HCT116 (cell line): ENCODE measurements at regions not wholly inside any gene's neighbourhood (a gene's known extent, or its start where the extent isn't known, plus 50 kb on each side); places are given as distances from the start of the nearest gene placed in this dataset.

Experiments used
- ATAC-seq: fragments of 200-7000 bp; cut with Tn5 transposase; 2 replicates; pipeline ENCODE4 v1.9.1; 2020; ENCODE audit warnings: mild to moderate bottlenecking, moderate library complexity
- BruUV-seq: library from RNA; stranded (reverse); fragments of 400-500 nt; replicated peaks from 2 replicates; lab custom pipeline; 2021; lab: Mats Ljungman, UMichigan
- CTCF ChIA-PET: fragments of 300-600 bp; sonication (Branson Sonifier 250); formaldehyde crosslinking; loops from one replicate; lab custom pipeline; 2021; ENCODE audit warnings: antibody characterized with exemption; lab: Charles Lee
- POLR2A ChIA-PET: fragments of 300-600, 350-600 bp; sonication (Branson Sonifier 250); formaldehyde crosslinking; loops from one replicate; lab custom pipeline; 2021; ENCODE audit warnings: antibody characterized with exemption; lab: Charles Lee
- RAD21 ChIA-PET, 2 experiments: fragments of 300-600 bp; sonication (Branson Sonifier 250); formaldehyde crosslinking; loops; one replicate each; lab custom pipeline; 2023; ENCODE audit warnings: low total read pairs in 2 of 2; ENCODE audit not compliant: uncharacterized antibody in 2 of 2, unreplicated experiment in 2 of 2, low non-redundant PET in 1 of 2; lab: Charles Lee
- DNase-seq: peaks from one replicate; pipeline ENCODE4 v3.0.0-alpha.2; 2010; ENCODE audit warnings: low read depth, low spot score
- H2AFZ ChIP-seq: fragments of 200-600 bp; shearing (Covaris generic), sonication (generic); 2 replicates; pipeline ENCODE4 v1.6.1; 2017; ENCODE audit warnings: low read depth, mixed run types, mixed read lengths, antibody characterized with exemption, low read length; ENCODE audit not compliant: poor library complexity, severe bottlenecking
- H3K27ac ChIP-seq: 2 replicates; pipeline ENCODE4 v1.5.1; 2012; ENCODE audit warnings: low read depth, low read length
- H3K27me3 ChIP-seq: fragments of 200-600 bp; sonication (generic); 2 replicates; pipeline ENCODE4 v1.6.1; 2016; ENCODE audit warnings: mixed run types, low read length, mixed read lengths; ENCODE audit not compliant: insufficient read depth
- H3K36me3 ChIP-seq, 2 experiments: fragments of 200-500 bp in 1 of 2; fragments of 200-600 bp in 1 of 2; sonication (Bioruptor generic) in 1 of 2; sonication (generic) in 1 of 2; 2 replicates each; pipeline versions ENCODE4 v1.5.1 to v1.6.1; 2014 to 2016; ENCODE audit warnings: low read length in 2 of 2, inconsistent platforms in 1 of 2, mixed read lengths in 1 of 2, mixed run types in 1 of 2; ENCODE audit not compliant: insufficient read depth in 2 of 2, control insufficient read depth in 1 of 2
- H3K4me1 ChIP-seq, 2 experiments: fragments of 200-600 bp in 1 of 2; sonication (generic) in 1 of 2; 2 replicates each; pipeline versions ENCODE4 v1.5.1 to v1.6.1; 2012 to 2017; ENCODE audit warnings: low read length in 2 of 2, inconsistent platforms in 1 of 2, mild to moderate bottlenecking in 1 of 2, mixed read lengths in 1 of 2, mixed run types in 1 of 2, moderate library complexity in 1 of 2; ENCODE audit not compliant: insufficient read depth in 2 of 2, control insufficient read depth in 1 of 2
- H3K4me2 ChIP-seq: fragments of 200-600 bp; sonication (generic); 2 replicates; pipeline ENCODE4 v1.6.1; 2017; ENCODE audit warnings: mixed run types, low read length, mixed read lengths
- H3K4me3 ChIP-seq, 2 experiments: fragments of 200-600 bp in 1 of 2; sonication (generic) in 1 of 2; replicated peaks in 1 of 2; 2 replicates each; pipeline ENCODE4 v1.5.1; 2011 to 2016; ENCODE audit warnings: low read length in 2 of 2, control low read depth in 1 of 2, low read depth in 1 of 2, mild to moderate bottlenecking in 1 of 2, mixed read lengths in 1 of 2, mixed run types in 1 of 2
- H3K79me2 ChIP-seq: fragments of 200-600 bp; sonication (generic); 2 replicates; pipeline ENCODE4 v1.6.1; 2017; ENCODE audit warnings: mild to moderate bottlenecking, mixed run types, low read length, moderate library complexity, mixed read lengths; ENCODE audit not compliant: insufficient read depth
- H3K9ac ChIP-seq: fragments of 200-600 bp; sonication (generic); 2 replicates; pipeline ENCODE4 v1.6.1; 2016; ENCODE audit warnings: low read length, mixed read lengths
- H3K9me2 ChIP-seq: fragments of 200-600 bp; sonication (generic), shearing (Covaris generic); 2 replicates; pipeline ENCODE4 v1.6.1; 2017; ENCODE audit warnings: mixed run types, mild to moderate bottlenecking, moderate library complexity; ENCODE audit not compliant: insufficient read depth
- H3K9me3 ChIP-seq, 2 experiments: fragments of 200-500 bp in 1 of 2; fragments of 200-600 bp in 1 of 2; sonication (Bioruptor generic) in 1 of 2; sonication (generic) in 1 of 2; 2 replicates each; pipeline ENCODE4 v1.6.1; 2014 to 2017; ENCODE audit warnings: low read length in 2 of 2, mixed read lengths in 2 of 2, inconsistent platforms in 1 of 2, low read depth in 1 of 2, mild to moderate bottlenecking in 1 of 2, mixed run types in 1 of 2, moderate library complexity in 1 of 2; ENCODE audit not compliant: control insufficient read depth in 1 of 2, insufficient read depth in 1 of 2
- H4K20me1 ChIP-seq: fragments of 200-600 bp; sonication (generic), shearing (Covaris generic); 2 replicates; pipeline ENCODE4 v1.6.1; 2017; ENCODE audit warnings: mixed run types, mild to moderate bottlenecking, moderate library complexity; ENCODE audit not compliant: insufficient read depth
- CBX3 ChIP-seq: IDR thresholded peaks from 2 replicates; pipeline ENCODE4 v1.6.1; 2012; ENCODE audit warnings: low read depth
- CEBPB ChIP-seq: IDR thresholded peaks from 2 replicates; pipeline ENCODE4 v1.6.1; 2012; ENCODE audit warnings: low read depth
- ELF1 ChIP-seq: IDR thresholded peaks from 2 replicates; pipeline ENCODE4 v1.6.1; 2012; ENCODE audit warnings: low read depth, borderline replicate concordance
- EZH2 ChIP-seq: fragments of 200-600 bp; sonication (generic); IDR thresholded peaks from 2 replicates; pipeline ENCODE4 v1.6.1; 2017; ENCODE audit warnings: antibody characterized with exemption, mixed run types
- EZH2phosphoT487 ChIP-seq: fragments of 200-600 bp; IDR thresholded peaks from 2 replicates; pipeline ENCODE4 v1.6.1; 2018; ENCODE audit warnings: antibody characterized with exemption, borderline replicate concordance
- FOSL1 ChIP-seq: IDR thresholded peaks from 2 replicates; pipeline ENCODE4 v1.6.1; 2012; ENCODE audit warnings: low read depth
- JUND ChIP-seq: IDR thresholded peaks from 2 replicates; pipeline ENCODE4 v1.6.1; 2012
- POLR2A ChIP-seq: IDR thresholded peaks from 2 replicates; pipeline ENCODE4 v1.7.0; 2011; ENCODE audit warnings: borderline replicate concordance; ENCODE audit not compliant: insufficient read depth, insufficient read length; ENCODE audit errors: extremely low read depth
- POLR2AphosphoS5 ChIP-seq: IDR thresholded peaks from 2 replicates; pipeline ENCODE4 v1.6.1; 2011; ENCODE audit warnings: mild to moderate bottlenecking, low read depth, low read length, moderate library complexity
- RAD21 ChIP-seq: IDR thresholded peaks from 2 replicates; pipeline ENCODE4 v1.6.1; 2012; ENCODE audit warnings: low read depth, mild to moderate bottlenecking
- REST ChIP-seq: IDR thresholded peaks from 2 replicates; pipeline ENCODE4 v1.6.1; 2012; ENCODE audit warnings: low read depth
- SIN3A ChIP-seq: IDR thresholded peaks from 2 replicates; pipeline ENCODE4 v1.6.1; 2012; ENCODE audit warnings: low read depth
- SRF ChIP-seq: IDR thresholded peaks from 2 replicates; pipeline ENCODE4 v1.6.1; 2012; ENCODE audit warnings: low read depth
- TCF7L2 ChIP-seq: IDR thresholded peaks from 2 replicates; pipeline ENCODE4 v1.7.0; 2011; ENCODE audit warnings: borderline replicate concordance, inconsistent platforms; ENCODE audit not compliant: insufficient read depth, insufficient read length; ENCODE audit errors: extremely low read depth
- YY1 ChIP-seq: IDR thresholded peaks from 2 replicates; pipeline ENCODE4 v1.6.1; 2011; ENCODE audit warnings: low read length, low read depth, moderate library complexity, mild to moderate bottlenecking; ENCODE audit not compliant: insufficient replicate concordance; ENCODE audit errors: extremely low read depth
- ZFX ChIP-seq: fragments of 450-650 bp; IDR thresholded peaks from 2 replicates; pipeline ENCODE4 v1.6.1; 2017
- intact Hi-C: fragments of 100-400 bp; cut with micrococcal nuclease; formaldehyde crosslinking; loops from 2 replicates; pipeline ENCODE4 v1.10.0; 2022
- TF ChIP-seq, protein P1 (sequence below): IDR thresholded peaks from 2 replicates; pipeline ENCODE4 v1.6.1; 2012
- TF ChIP-seq, protein P2 (sequence below): IDR thresholded peaks from 2 replicates; pipeline ENCODE4 v1.6.1; 2011; ENCODE audit warnings: mild to moderate bottlenecking, low read length, moderate library complexity; ENCODE audit not compliant: insufficient replicate concordance; ENCODE audit errors: extremely low read depth

GRCh38 chr2:142323206-142323605, 192.4 kb upstream of the LRP1B start:
- Histone ChIP-seq H3K9me2 (0 out of 2 replicates have a peak, but pooled peaks cover 3% of the 10 kb centered on the region), H2AFZ (no peak overlapping the region), H3K36me3 (no peaks in the 10 kb centered on the region), H3K9ac (no peak overlapping the region), H3K79me2 (no peaks in the 10 kb centered on the region), H3K4me2 (no peak overlapping the region), H3K27me3 (no peaks in the 10 kb centered on the region), H3K9me3 (no peaks in the 10 kb centered on the region), H4K20me1 (no peaks in the 10 kb centered on the region), H3K4me3 (no peak overlapping the region), H3K4me1 (no peaks in the 10 kb centered on the region; a peak in 1 of 4 replicates), H3K27ac (no peak overlapping the region)
- intact Hi-C loops: no loop called here
- POLR2A ChIA-PET: no interaction called here
- ATAC-seq (no peak), DNase-seq (no peak)
- CTCF ChIA-PET: no interaction called here
- no TSS peak for BruUV-seq
- TF ChIP-seq EZH2phosphoT487 (no peak), POLR2A (no peak), FOSL1 (no peak), TCF7L2 (no peak), SIN3A (no peak), JUND (no peak), EZH2 (no peak), ZFX (no peak), REST (no peak), CEBPB (no peak), SRF (no peak), CBX3 (no peak), POLR2AphosphoS5 (no peak), ELF1 (no peak), RAD21 (no peak), YY1 (no peak)
- TF ChIP-seq, protein P1, sequence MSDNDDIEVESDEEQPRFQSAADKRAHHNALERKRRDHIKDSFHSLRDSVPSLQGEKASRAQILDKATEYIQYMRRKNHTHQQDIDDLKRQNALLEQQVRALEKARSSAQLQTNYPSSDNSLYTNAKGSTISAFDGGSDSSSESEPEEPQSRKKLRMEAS: no peak
- TF ChIP-seq, protein P2, sequence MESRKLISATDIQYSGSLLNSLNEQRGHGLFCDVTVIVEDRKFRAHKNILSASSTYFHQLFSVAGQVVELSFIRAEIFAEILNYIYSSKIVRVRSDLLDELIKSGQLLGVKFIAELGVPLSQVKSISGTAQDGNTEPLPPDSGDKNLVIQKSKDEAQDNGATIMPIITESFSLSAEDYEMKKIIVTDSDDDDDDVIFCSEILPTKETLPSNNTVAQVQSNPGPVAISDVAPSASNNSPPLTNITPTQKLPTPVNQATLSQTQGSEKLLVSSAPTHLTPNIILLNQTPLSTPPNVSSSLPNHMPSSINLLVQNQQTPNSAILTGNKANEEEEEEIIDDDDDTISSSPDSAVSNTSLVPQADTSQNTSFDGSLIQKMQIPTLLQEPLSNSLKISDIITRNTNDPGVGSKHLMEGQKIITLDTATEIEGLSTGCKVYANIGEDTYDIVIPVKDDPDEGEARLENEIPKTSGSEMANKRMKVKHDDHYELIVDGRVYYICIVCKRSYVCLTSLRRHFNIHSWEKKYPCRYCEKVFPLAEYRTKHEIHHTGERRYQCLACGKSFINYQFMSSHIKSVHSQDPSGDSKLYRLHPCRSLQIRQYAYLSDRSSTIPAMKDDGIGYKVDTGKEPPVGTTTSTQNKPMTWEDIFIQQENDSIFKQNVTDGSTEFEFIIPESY: no peak
- RAD21 ChIA-PET: no interaction called here
